Gastrocnemius medialis (tissue), 4 donors: ENCODE measurements at regions not wholly inside any gene's neighbourhood (a gene's known extent, or its start where the extent isn't known, plus 50 kb on each side); places are given as distances from the start of the nearest gene placed in this dataset.

Experiments used
- POLR2A ChIP-seq, 2 donors: fragments of 450-650 bp; IDR thresholded peaks; one replicate each; pipeline ENCODE4 v1.6.1; 2017; ENCODE audit warnings: antibody characterized with exemption in 2 of 2, mild to moderate bottlenecking in 2 of 2, moderate library complexity in 2 of 2
- TF ChIP-seq, protein P1 (sequence below), 5 experiments: fragments of 450-650 bp in 3 of 5; fragments of 200-600 bp in 2 of 5; sonication (generic) in 2 of 5; IDR thresholded peaks in 4 of 5; conservative IDR thresholded peaks in 1 of 5; 1 replicate in 4 of 5; 2 replicates in 1 of 5; pipeline ENCODE4 v1.5.1; 2016 to 2019; ENCODE audit warnings: antibody characterized with exemption in 5 of 5, mild to moderate bottlenecking in 3 of 5, moderate library complexity in 3 of 5

DNA sequence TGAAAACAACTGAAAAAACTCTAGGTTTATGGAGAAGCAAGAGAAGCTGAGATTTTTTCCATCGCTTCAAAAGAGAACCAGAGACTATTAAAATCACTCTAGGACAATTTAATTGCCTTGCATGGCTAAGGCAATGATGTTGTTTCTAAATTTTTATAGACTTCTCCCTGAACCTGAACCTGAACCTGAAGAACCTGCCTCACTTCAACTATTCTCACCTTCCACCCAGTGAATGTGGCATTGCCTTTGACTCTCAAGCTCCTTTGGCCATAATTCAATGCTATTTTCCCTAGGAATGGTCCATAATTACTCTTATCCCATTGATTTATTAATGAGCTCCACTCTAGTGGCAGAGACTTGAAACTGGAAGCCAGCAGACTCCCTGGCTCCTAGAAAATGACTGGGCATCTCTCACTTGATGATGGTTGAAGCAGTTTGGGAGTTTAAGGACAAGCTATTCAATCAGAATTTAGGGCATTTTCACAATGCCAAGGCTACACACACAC is 303.8 kb upstream of the UBE2E3 start:
- TF ChIP-seq, protein P1, sequence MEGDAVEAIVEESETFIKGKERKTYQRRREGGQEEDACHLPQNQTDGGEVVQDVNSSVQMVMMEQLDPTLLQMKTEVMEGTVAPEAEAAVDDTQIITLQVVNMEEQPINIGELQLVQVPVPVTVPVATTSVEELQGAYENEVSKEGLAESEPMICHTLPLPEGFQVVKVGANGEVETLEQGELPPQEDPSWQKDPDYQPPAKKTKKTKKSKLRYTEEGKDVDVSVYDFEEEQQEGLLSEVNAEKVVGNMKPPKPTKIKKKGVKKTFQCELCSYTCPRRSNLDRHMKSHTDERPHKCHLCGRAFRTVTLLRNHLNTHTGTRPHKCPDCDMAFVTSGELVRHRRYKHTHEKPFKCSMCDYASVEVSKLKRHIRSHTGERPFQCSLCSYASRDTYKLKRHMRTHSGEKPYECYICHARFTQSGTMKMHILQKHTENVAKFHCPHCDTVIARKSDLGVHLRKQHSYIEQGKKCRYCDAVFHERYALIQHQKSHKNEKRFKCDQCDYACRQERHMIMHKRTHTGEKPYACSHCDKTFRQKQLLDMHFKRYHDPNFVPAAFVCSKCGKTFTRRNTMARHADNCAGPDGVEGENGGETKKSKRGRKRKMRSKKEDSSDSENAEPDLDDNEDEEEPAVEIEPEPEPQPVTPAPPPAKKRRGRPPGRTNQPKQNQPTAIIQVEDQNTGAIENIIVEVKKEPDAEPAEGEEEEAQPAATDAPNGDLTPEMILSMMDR (IDR thresholded peaks at IDR 0.05 in 4 of 5, conservative IDR thresholded peaks at IDR 0.05 in 1 of 5) = no peak
- no peak for TF ChIP-seq POLR2A (IDR thresholded peaks at IDR 0.05)
